ENCODE measurements at regions not wholly inside any gene's neighbourhood (a gene's known extent, or its start where the extent isn't known, plus 50 kb on each side); places are given as distances from the start of the nearest gene placed in this dataset.

- no peak for DNase-seq
These were observed 89.7 kb upstream of the SHISAL1 start for GRCh38 chr22:44402196-44403111.

- DNase-seq, result no peak
These were observed 89.0 kb upstream of the SHISAL1 start for GRCh38 chr22:44401783-44402110.

GRCh38 chr22:44400763-44401060, 88.0 kb upstream of the SHISAL1 start:
- DNase-seq, result no peak

GRCh38 chr22:44399906-44400762, 87.4 kb upstream of the SHISAL1 start:
- no peak for DNase-seq

GRCh38 chr22:44398856-44399837, 86.4 kb upstream of the SHISAL1 start:
- no peak for DNase-seq

- no peak for DNase-seq
These were observed 84.3 kb upstream of the SHISAL1 start for GRCh38 chr22:44396727-44397722.

GRCh38 chr22:44396021-44396726, 83.4 kb upstream of the SHISAL1 start:
- no peak for DNase-seq

- DNase-seq, result no peak
These were observed 82.6 kb upstream of the SHISAL1 start for GRCh38 chr22:44395118-44396005.

GRCh38 chr22:44394246-44395117, 81.7 kb upstream of the SHISAL1 start:
- DNase-seq, result no peak

GRCh38 chr22:44393066-44393465, 80.3 kb upstream of the SHISAL1 start:
- DNase-seq, result no peak

GRCh38 chr22:44392446-44392921, 79.7 kb upstream of the SHISAL1 start:
- DNase-seq, result no peak

- no peak for DNase-seq
These were observed 79.0 kb upstream of the SHISAL1 start for GRCh38 chr22:44391481-44392445.

- DNase-seq, result no peak
These were observed 78.3 kb upstream of the SHISAL1 start for GRCh38 chr22:44391015-44391414.

- DNase-seq, result no peak
These were observed 77.8 kb upstream of the SHISAL1 start for GRCh38 chr22:44390613-44390970.

GRCh38 chr22:44389926-44390612, 77.3 kb upstream of the SHISAL1 start:
- DNase-seq, result no peak

GRCh38 chr22:44389181-44389580, 76.4 kb upstream of the SHISAL1 start:
- DNase-seq, result no peak
